Activated naive CD4-positive, alpha-beta T cell treated with anti-CD3 and anti-CD28 coated beads for 36 hours (primary cell): ENCODE measurements at regions not wholly inside any gene's neighbourhood (a gene's known extent, or its start where the extent isn't known, plus 50 kb on each side); places are given as distances from the start of the nearest gene placed in this dataset.

Experiments used
- CTCF ChIA-PET: fragments of 350-600 bp; sonication (Branson Sonifier 250); formaldehyde crosslinking; loops from one replicate; lab custom pipeline; 2021; ENCODE audit warnings: antibody characterized with exemption; lab: Charles Lee
- DNase-seq: peaks from one replicate; pipeline ENCODE4 v3.0.0-alpha.2; 2020
- H3K27ac Mint-ChIP-seq: one replicate; pipeline ENCODE4 v1.8.0; 2021; ENCODE audit warnings: mild to moderate bottlenecking, mixed read lengths
- H3K27me3 Mint-ChIP-seq: one replicate; pipeline ENCODE4 v1.8.0; 2021; ENCODE audit warnings: low read depth, mixed read lengths
- H3K36me3 Mint-ChIP-seq: one replicate; pipeline ENCODE4 v1.8.0; 2021; ENCODE audit warnings: low read depth, mixed read lengths
- H3K4me1 Mint-ChIP-seq: one replicate; pipeline ENCODE4 v1.8.0; 2021; ENCODE audit warnings: low read depth, mixed read lengths
- H3K4me3 Mint-ChIP-seq: one replicate; pipeline ENCODE4 v1.8.0; 2021; ENCODE audit warnings: mild to moderate bottlenecking, moderate library complexity, mixed read lengths
- H3K9me3 Mint-ChIP-seq: one replicate; pipeline ENCODE4 v1.8.0; 2021; ENCODE audit warnings: mixed read lengths
- intact Hi-C: fragments of 100-400 bp; cut with micrococcal nuclease; formaldehyde crosslinking; loops from one replicate; pipeline ENCODE4 v1.15.1; 2023

DNA sequence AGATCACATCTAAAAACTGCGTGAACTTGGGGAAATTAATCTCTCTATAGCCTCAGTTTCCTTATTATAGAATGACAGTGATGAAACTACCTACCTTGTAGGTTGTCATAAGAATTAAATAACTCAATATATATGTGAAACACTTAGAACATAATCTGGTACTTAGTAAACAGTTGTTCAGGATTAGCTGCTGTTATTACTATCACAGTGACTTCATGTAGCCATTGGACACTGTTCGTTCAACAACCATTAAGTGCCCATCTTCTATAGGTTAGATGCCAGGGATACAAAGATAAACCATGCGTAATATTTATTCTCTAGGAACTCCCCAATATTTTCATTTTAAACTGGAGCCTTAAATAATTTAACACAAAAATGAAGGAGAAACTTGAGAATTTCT, 329.0 kb upstream of the PROK2 start:
- H3K27me3 Mint-ChIP-seq: peaks cover 3% of the 10 kb centered on the region

DNA sequence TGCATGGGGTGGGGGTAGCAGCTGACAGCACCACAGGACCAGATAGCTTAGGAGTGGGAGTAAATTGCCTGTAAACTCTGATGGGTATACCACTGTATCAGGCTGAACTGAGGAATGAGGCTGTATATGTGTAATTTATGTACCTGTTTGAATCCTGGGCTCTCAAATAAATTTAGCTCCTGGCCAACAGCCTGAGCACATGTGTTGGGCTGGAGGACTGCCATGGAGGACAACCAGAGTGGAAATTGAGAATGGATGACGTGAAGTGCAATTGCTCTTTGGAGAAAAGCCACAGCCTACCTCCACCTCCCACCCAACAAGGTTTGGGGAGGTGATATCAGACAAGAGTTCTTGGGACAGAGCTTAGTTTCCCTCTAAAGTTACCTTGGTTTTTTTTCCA, 328.6 kb upstream of the PROK2 start:
- H3K9me3 Mint-ChIP-seq: no peaks in the 10 kb centered on the region
- no peaks in the 10 kb centered on the region for H3K36me3 Mint-ChIP-seq
- H3K27me3 Mint-ChIP-seq: peaks cover 3% of the 10 kb centered on the region
- intact Hi-C loops: no loop called here
- CTCF ChIA-PET: no interaction called here
- H3K4me3 Mint-ChIP-seq: no peak overlapping the region
- no peaks in the 10 kb centered on the region for H3K4me1 Mint-ChIP-seq
- DNase-seq: no peak
- H3K27ac Mint-ChIP-seq: no peak overlapping the region

More for the DNA sequence above, 329.0 kb upstream of the PROK2 start:
- Mint-ChIP-seq H3K27ac (no peak overlapping the region), H3K9me3 (no peaks in the 10 kb centered on the region), H3K36me3 (no peaks in the 10 kb centered on the region), H3K4me1 (no peaks in the 10 kb centered on the region), H3K4me3 (no peak overlapping the region)
- CTCF ChIA-PET: no interaction called here
- intact Hi-C loops: no loop called here
- no peak for DNase-seq

DNA sequence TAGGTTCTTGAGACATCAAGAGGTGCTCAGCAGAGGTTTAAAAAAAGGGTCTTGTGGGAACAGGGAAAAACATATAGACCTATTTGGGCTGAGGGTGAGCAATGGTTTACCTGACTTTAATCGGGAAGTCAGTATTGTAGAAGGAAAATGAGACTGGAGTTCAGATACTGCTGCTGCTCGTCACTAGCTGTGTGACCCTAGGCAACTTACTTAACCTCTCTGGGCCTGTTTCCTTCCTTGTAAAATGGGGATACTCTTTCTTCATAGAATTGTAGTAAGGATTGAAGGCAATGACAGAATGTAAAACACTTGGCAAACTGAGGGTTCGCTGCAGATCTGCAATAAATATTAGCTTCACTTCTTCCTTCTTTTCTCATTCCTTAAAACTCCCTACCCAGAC, 327.5 kb upstream of the PROK2 start:
- Mint-ChIP-seq H3K4me1 (no peaks in the 10 kb centered on the region), H3K4me3 (no peak overlapping the region), H3K9me3 (no peaks in the 10 kb centered on the region), H3K36me3 (no peaks in the 10 kb centered on the region), H3K27me3 (peaks cover 5% of the 10 kb centered on the region), H3K27ac (no peak overlapping the region)
- intact Hi-C loops: no loop called here
- CTCF ChIA-PET: no interaction called here
- DNase-seq: no peak

DNA sequence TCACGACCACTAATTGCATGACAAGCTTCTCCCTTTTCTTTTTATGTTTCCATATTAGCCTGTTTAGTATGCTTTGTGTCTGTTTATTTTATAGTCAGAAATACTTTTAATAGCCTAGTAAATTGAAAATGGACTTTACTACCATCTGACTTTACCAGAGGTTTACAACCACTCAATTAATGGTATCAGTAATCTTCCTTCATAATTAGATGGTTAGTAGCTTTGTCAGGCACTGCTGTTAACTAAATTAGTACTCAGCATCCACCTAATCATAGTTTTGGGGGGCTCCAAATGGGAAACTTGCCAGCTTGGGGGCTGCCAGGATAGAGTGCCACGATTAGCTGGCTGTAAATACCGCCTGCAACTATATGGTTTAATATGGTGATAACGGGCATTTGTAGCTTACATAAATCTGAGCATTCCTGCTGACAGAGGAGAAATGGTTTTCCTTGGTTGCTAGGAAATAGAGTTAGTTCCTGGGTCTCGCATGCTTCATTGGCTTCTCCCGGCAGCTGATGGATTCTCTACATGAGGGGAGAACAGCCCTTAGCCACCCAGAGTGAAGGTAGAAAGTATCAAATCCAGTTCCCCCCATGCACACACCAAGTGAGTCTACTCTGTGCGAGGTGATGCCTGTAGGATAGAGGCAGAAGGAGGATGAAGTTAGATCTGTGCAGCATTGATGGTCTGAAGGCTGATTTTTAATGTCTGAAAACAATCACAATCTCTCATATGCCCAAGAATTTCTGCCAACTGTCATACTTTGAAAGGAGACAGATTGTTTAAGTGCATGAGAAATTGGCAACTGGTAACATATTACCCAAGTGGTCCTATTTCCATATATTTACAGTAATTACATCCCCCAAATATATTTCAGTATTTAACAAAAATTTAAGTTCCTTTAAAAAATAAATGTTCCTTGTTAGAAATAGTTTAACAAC, 326.6 kb upstream of the PROK2 start:
- no peaks in the 10 kb centered on the region for H3K9me3 Mint-ChIP-seq
- peaks cover 3% of the 10 kb centered on the region for H3K27me3 Mint-ChIP-seq
- no peak overlapping the region for H3K4me3 Mint-ChIP-seq
- H3K27ac Mint-ChIP-seq: no peak overlapping the region
- CTCF ChIA-PET: no interaction called here
- intact Hi-C loops: no loop called here
- no peaks in the 10 kb centered on the region for H3K36me3 Mint-ChIP-seq
- no peak for DNase-seq
- H3K4me1 Mint-ChIP-seq: no peaks in the 10 kb centered on the region

DNA sequence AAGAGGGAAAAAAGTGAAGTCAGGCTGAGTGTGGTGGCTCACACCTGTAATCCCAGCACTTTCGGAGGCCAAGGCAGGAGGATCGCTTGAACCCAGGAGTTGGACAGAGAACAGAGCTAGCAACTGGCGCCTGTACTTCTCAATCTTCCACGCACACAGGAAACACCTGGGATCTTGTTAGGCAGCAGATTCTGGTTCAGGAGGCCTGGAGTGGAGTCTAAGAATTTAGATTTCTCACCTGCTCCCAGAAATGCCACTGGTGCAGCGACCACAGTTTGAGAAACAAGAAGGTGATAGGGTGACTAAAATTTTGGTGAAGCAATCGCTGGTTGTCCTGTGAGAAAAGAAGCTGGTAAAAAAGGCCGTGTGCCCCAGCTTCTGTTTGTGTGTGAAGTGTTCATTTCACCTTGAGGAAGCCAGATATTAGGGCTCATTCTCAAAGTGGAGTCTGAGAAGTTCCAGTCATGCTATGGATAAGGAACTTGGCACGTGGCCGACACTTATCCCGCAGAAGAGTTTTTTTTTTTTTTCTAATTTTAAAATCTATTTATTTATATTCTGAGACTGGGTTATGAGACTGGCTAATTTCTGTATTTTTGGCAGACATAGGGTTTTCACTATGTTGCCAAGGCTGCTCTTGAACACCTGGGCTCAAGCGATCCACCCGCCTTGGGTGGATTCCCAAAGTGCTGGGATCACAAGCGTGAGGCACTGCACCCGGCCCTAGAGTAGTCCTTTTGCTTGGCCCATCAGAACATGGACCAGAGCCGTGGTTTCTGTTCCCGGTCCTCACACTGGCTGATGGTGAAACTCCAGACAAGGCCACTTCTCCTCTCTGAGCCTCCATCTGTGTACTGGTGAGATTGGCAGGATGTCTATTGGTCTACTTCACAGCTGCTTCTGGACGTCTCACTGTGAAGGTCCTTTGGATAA, 324.6 kb upstream of the PROK2 start:
- Mint-ChIP-seq H3K27me3 (peaks cover 3% of the 10 kb centered on the region), H3K9me3 (no peaks in the 10 kb centered on the region), H3K4me1 (no peaks in the 10 kb centered on the region), H3K27ac (no peak overlapping the region), H3K4me3 (no peak overlapping the region), H3K36me3 (no peaks in the 10 kb centered on the region)
- CTCF ChIA-PET: interaction anchor here (0.6 kb wide), 1 partner anchor 147 kb away, joined by 3 read pairs; no protein-coding TSS in a partner anchor
- DNase-seq: no peak
- intact Hi-C loops: no loop called here

DNA sequence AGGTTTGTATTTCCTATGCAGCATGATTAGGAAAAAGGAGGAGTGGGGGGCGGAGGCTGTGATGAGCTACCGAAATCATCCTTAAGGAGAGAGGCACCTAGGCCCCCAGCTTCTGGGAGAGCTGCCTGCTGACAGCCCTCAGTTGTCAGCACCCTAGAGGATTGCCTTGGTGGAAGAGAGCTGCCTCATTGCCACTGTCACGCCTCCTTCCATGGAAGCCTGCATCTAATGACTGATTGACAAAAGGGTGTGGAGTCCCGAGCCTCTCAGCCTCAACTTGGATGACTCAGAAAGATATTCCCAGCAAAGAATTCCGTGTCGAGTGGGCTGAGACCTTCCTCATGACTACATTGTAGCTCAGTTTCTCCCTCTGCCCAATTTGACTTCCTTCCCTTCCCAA, 320.4 kb upstream of the PROK2 start:
- Mint-ChIP-seq H3K4me3 (no peak overlapping the region), H3K27ac (no peak overlapping the region), H3K36me3 (no peaks in the 10 kb centered on the region), H3K9me3 (no peaks in the 10 kb centered on the region), H3K27me3 (peaks cover 3% of the 10 kb centered on the region), H3K4me1 (peaks cover 17% of the 10 kb centered on the region)
- intact Hi-C loops: no loop called here
- DNase-seq: no peak
- CTCF ChIA-PET: no interaction called here

DNA sequence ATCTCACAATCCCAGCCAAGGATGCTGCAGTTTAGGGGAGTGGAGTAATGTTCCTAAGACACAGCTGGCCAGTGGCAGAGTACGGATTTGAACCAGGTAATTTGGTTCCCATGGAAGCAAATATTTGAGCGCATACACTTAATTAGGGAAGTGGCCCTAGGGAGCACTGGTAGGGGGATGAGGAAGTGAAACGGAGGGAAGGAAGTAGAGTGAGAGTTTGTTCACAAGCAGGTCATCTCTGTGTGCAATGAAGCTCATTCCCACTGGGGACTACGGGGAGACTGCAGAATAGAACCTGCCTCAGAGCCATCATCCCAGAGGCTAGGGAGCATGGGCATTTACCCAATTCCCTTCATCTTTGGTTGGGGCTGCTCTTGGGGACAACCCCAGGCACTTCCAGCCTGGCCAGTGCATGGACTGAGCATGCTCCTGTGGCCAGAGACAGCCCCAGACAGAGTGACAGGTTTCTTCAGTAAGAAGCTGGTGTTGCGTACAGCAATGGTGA, 317.2 kb upstream of the PROK2 start:
- H3K4me3 Mint-ChIP-seq: no peak overlapping the region
- intact Hi-C loops: no loop called here
- CTCF ChIA-PET: interaction anchor here (1.5 kb wide), 1 partner anchor 36 kb away, joined by 3 read pairs; no protein-coding TSS in a partner anchor

DNA sequence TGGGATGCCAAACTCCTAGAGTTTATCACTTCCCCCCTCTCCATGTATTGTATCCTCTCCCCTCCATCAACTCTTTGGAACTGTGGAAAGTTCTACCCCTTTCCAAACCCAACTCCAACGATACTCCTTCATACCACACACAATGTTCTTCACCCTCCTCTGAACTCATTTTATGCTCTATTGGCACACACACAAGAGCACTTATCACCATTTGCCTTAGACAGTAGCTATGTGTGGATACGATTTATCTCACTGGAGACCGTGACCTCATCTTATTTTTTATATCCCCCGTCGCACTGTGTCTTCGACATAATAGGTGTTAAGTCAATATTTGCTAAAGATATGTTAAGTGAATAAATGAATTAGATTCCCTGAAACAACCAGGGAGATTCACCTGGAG, 316.5 kb upstream of the PROK2 start:
- H3K27ac Mint-ChIP-seq: no peak overlapping the region
- CTCF ChIA-PET: interaction anchor here (1.5 kb wide), 1 partner anchor 37 kb away, joined by 3 read pairs; no protein-coding TSS in a partner anchor
- DNase-seq: no peak

More for the DNA sequence above, 317.2 kb upstream of the PROK2 start:
- Mint-ChIP-seq H3K27ac (peak overlapping the region; percentile 21), H3K9me3 (no peaks in the 10 kb centered on the region), H3K27me3 (peaks cover 7% of the 10 kb centered on the region), H3K36me3 (no peaks in the 10 kb centered on the region), H3K4me1 (peaks cover 26% of the 10 kb centered on the region)
- DNase-seq: no peak

DNA sequence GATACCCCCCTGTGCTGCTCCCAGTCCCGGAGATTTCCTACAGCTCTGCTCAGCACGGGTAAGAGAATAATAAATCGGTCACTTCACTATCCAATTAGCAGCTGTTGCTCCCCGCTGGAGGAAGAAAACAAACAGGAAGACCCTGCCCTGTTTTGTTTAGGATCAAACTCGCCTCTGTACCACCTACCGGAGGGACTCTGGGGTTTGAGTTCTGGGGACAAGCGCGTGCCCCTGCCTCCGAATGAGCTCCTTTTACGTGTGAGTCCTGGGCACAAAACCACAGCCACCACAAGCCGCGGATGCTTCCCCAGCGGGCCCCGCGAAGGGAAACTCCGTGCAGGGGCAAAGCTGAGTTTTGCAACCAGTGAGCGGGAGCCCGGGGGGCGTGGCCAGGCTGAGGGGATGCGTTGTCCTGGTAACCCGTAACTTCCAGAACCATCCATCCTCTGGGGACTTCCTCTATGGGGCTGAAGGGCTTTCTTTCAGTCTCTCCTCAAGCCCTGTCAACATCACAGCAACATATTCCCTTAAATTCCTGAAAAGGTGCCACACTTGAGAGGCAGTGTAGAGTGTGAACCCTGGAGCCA, 315.7 kb upstream of the PROK2 start:
- Mint-ChIP-seq H3K36me3 (no peaks in the 10 kb centered on the region), H3K27me3 (peaks cover 7% of the 10 kb centered on the region), H3K27ac (peak overlapping the region; percentile 89), H3K4me1 (peaks cover 26% of the 10 kb centered on the region), H3K4me3 (peak overlapping the region; percentile 79), H3K9me3 (no peaks in the 10 kb centered on the region)
- CTCF ChIA-PET: interaction anchor here (0.7 to 1.5 kb wide), 4 partner anchors 38 to 721 kb away, joined by 3 read pairs; no protein-coding TSS in a partner anchor
- intact Hi-C loops: loop anchor here (1.0 to 2.0 kb wide), 7 partner anchors 38 to 720 kb away; no protein-coding TSS in a partner anchor
- peak; percentile 99 for DNase-seq

More for the DNA sequence above, 316.5 kb upstream of the PROK2 start:
- Mint-ChIP-seq H3K9me3 (no peaks in the 10 kb centered on the region), H3K36me3 (no peaks in the 10 kb centered on the region), H3K4me3 (no peak overlapping the region), H3K27me3 (peaks cover 7% of the 10 kb centered on the region), H3K4me1 (peaks cover 26% of the 10 kb centered on the region)
- intact Hi-C loops: loop anchor here (2.0 kb wide), 3 partner anchors 143 to 719 kb away; no protein-coding TSS in a partner anchor

DNA sequence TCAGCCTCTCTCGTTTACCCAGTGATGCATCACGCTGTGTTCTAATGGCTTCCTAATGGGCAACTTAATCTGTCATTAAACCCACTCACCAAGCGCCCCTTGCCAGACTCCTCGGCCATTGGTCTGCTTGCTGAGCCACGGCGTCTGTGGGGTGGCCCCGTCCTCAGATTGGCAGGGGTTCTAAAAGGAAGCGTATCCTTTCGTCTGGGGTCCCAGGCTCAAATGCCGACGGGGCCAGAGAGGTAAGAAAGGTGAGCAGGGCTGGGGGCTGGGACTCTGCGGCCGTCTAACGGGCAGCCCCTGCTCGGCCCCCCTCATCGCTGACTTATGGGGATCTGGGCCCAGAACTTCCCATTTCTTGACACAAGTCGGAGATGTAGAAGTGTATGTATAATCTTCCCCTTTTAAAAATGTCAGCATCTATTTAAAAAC, 315.1 kb upstream of the PROK2 start:
- intact Hi-C loops: loop anchor here (1.0 to 2.0 kb wide), 7 partner anchors 38 to 721 kb away; no protein-coding TSS in a partner anchor
- Mint-ChIP-seq H3K9me3 (no peaks in the 10 kb centered on the region), H3K27ac (peak overlapping the region; percentile 89), H3K27me3 (peaks cover 7% of the 10 kb centered on the region), H3K4me3 (peak overlapping the region; percentile 79), H3K4me1 (peaks cover 26% of the 10 kb centered on the region), H3K36me3 (no peaks in the 10 kb centered on the region)
- DNase-seq: no peak
- CTCF ChIA-PET: interaction anchor here (0.7 to 1.0 kb wide), 2 partner anchors 113 to 638 kb away, joined by 3 read pairs; no protein-coding TSS in a partner anchor

DNA sequence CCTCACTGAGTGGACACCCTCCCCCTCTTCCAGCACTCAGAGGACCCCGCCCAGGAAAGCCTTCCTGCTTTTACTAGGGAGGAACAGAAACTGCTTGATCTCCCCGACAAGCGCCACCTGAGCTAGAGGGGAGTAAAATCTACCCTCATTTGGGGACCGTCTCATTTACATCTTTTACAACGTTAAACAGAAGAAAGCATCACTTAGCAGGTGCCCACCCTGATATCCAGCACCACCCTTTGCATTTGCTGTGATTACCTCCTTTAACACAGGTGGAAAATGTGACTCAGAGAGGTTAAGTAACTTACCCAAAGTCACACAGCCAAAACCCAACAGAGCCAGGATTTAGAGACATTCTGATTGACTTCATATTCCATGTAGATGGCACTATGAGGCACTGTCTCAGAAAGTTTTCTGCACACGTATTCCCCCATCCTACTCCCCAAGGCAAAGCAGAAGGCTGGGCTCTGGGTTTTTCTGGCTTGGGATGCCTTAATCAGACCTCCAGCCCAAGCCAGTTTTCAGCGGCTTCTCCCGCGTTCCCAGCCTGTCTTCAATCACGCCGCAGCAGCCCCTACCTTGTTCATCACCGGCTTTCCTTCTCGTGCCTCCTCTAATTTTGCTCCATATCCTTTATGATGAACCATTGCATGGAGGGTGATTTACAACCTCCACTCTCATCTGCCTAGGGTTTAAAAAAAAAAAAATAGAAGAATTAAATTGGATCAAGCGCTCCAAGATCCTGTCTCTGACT, 314.6 kb upstream of the PROK2 start:
- peak overlapping the region; percentile 40 for H3K4me3 Mint-ChIP-seq
- H3K36me3 Mint-ChIP-seq: no peaks in the 10 kb centered on the region
- peaks cover 7% of the 10 kb centered on the region for H3K27me3 Mint-ChIP-seq
- CTCF ChIA-PET: no interaction called here
- H3K27ac Mint-ChIP-seq: no peak overlapping the region
- H3K4me1 Mint-ChIP-seq: peaks cover 26% of the 10 kb centered on the region
- H3K9me3 Mint-ChIP-seq: no peaks in the 10 kb centered on the region
- DNase-seq: no peak
- intact Hi-C loops: loop anchor here (1.0 to 2.0 kb wide), 7 partner anchors 39 to 721 kb away; no protein-coding TSS in a partner anchor
